ENCODE measurements at regions not wholly inside any gene's neighbourhood (a gene's known extent, or its start where the extent isn't known, plus 50 kb on each side); places are given as distances from the start of the nearest gene placed in this dataset.

DNA sequence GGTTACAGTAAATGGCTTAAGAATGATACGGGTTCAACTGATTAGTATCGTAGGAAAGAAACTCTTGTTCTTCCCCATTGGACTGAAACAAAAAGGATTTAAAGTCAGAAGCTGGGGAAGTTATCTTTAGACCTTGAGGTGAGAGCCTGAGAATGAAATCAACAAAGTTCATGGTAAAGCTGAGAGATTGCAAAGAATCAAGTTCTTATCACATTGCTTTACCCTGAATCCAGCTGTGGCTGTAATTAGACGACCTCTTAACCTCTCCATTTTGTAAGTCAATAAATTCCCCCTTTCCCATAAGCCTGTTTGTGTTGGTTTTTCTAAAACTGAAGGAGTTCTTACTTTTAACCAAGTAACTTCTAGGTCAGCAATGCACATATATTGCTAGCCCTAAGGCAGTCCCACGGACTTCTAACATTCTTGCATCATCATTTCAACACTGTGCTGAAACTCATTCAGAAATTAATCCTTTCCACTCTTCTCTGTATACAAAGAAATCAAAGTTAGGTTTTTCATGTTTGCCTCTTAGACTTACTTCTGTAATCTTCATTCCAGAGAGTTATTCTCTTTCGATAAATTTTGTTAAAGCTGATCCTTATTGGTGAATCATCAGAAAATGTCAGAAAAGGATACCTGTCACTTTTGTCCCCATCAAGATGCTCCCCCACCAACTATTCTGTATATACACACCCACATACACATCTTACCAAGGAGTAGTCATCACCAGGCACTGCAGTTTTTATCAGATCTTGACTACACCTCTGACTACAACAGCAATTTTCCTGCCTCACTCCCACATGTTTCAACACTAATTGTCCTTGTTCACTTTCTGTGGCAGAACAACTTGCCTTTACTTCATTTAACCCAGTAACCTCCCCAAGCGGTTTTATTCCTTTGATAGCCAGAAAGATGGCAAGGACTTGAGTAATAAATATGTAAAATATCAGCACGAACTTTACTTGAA is 77.9 kb upstream of the STK26 start:
- TF ChIP-seq, protein P1, sequence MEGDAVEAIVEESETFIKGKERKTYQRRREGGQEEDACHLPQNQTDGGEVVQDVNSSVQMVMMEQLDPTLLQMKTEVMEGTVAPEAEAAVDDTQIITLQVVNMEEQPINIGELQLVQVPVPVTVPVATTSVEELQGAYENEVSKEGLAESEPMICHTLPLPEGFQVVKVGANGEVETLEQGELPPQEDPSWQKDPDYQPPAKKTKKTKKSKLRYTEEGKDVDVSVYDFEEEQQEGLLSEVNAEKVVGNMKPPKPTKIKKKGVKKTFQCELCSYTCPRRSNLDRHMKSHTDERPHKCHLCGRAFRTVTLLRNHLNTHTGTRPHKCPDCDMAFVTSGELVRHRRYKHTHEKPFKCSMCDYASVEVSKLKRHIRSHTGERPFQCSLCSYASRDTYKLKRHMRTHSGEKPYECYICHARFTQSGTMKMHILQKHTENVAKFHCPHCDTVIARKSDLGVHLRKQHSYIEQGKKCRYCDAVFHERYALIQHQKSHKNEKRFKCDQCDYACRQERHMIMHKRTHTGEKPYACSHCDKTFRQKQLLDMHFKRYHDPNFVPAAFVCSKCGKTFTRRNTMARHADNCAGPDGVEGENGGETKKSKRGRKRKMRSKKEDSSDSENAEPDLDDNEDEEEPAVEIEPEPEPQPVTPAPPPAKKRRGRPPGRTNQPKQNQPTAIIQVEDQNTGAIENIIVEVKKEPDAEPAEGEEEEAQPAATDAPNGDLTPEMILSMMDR (IDR thresholded peaks at IDR 0.05; ENCODE audit: low read depth, low read length, missing input control), result no peak
- TF ChIP-seq EGR1 (IDR thresholded peaks at IDR 0.05; ENCODE audit: low read depth in 2 of 2), result no peak
- no peak for TF ChIP-seq TAF1 (conservative IDR thresholded peaks at IDR 0.05)

Measured in liver (tissue), 3 donors.